ENCODE measurements at regions not wholly inside any gene's neighbourhood (a gene's known extent, or its start where the extent isn't known, plus 50 kb on each side); places are given as distances from the start of the nearest gene placed in this dataset.
"Not testable (repeated sequence)": the region's sequence is repeated elsewhere in the genome, so short reads cannot be mapped to it uniquely, and the experiment has no call there.

- no peak overlapping the region for H3K27ac ChIP-seq
- TF ChIP-seq CTCF (conservative IDR thresholded peaks at IDR 0.05; ENCODE audit: low read depth), result no peak
- ChIA-PET POLR2A (ENCODE audit: low non-redundant PET) (no interaction called here), CTCF (no interaction called here)
- no peak for DNase-seq (ENCODE audit: low spot score)
These were observed 156.2 kb downstream of the CRPPA start for GRCh38 chr7:16264823-16265804.

DNA sequence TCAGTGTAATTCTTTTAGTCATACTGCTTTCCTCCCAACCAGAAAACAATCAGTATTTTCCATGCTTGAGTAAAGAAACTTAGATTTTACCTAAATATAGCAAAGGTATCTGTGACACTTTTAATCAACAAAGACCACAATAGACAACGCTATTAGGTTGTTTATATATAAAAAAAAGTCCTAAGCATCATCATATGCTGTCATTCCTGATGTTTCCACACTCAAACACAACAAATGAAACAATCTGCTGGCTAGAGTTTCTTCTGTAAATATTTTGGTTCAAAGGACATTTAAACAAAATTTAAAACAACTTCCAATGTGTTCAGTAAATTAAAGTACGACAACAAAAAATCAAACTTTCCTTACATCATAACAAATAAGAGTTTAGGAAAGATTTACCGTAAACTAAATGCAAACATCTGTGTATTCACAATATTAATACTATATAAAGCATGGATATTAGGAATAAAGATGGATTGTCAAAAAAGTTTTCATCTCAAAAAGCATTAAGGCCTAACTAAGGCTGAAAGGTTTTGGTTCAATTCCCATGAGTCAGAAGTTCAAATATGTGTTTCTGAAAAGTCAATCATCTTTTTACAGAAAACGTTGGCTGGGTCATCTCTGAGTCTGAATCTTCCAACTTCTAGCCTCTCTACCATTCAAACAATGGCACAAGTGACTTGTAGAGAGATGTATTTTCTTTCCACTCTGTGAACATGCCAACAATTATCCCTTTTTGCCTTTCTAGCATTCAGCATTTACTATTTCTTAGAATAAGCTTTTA lies 157.1 kb downstream of the CRPPA start:
- CTCF ChIA-PET, result no interaction called here
- DNase-seq (ENCODE audit: low spot score), result no peak
- TF ChIP-seq CTCF (conservative IDR thresholded peaks at IDR 0.05; ENCODE audit: low read depth), result no peak
- H3K27ac ChIP-seq, result no peak overlapping the region
- POLR2A ChIA-PET (ENCODE audit: low non-redundant PET), result no interaction called here

- H3K27ac ChIP-seq; DNase-seq (ENCODE audit: low spot score); CTCF ChIA-PET; POLR2A ChIA-PET (ENCODE audit: low non-redundant PET): not testable (repeated sequence)
These were observed 158.0 kb downstream of the CRPPA start for GRCh38 chr7:16263377-16263776.

- TF ChIP-seq CTCF (conservative IDR thresholded peaks at IDR 0.05; ENCODE audit: low read depth), result no peak
- ChIA-PET POLR2A (ENCODE audit: low non-redundant PET) (interaction anchor here (0.5 kb wide), 1 partner anchor 46 kb away, joined by 6 read pairs; no protein-coding TSS in a partner anchor), CTCF (no interaction called here)
- no peak for DNase-seq (ENCODE audit: low spot score)
- H3K27ac ChIP-seq, result no peak overlapping the region
These were observed 159.7 kb downstream of the CRPPA start for GRCh38 chr7:16261654-16262053.

DNA sequence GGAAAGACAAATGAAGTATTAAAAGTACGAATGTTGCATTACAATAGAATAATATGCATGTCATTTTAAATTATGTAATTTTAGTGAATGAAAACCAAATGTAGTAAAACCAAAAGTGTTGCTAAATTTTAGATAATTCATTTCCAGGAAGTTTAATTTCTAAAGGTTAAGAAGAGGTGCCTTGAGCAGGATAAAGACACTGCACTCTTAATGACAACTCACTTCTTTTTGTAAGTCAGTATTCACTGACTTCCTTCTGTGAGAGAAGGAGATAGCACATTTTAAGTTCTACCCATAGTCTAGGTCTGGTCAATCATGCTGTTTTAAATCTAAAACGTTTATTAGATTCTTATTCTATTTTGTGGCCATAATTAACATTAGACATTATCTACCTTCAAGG lies 160.2 kb downstream of the CRPPA start:
- TF ChIP-seq CTCF (conservative IDR thresholded peaks at IDR 0.05; ENCODE audit: low read depth), result no peak
- CTCF ChIA-PET, result no interaction called here
- no peak overlapping the region for H3K27ac ChIP-seq
- POLR2A ChIA-PET (ENCODE audit: low non-redundant PET), result no interaction called here
- no peak for DNase-seq (ENCODE audit: low spot score)

DNA sequence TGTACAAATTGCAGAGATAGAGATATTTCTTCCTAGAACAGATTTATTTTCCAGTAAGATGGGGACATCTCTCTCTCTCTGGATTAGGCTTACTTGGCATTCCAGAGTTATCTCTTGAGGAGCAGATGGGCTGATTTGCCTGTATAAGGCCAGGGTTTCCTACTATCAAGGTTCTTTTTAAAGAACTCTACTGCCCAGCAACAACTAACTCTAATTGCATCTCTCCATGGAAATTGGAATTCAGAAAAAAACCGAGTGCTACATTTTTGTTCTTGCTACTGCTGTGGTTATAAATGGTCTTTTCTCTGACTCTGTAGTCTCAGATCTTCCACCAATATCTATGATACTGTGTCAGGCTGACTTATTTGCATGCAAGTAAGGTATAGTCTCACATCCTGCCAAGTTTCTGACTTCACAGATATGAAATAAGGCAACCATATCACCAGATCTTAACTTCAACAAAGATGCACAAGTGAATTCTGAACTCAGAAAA lies 161.1 kb downstream of the CRPPA start:
- DNase-seq (ENCODE audit: low spot score), result no peak
- ChIA-PET POLR2A (ENCODE audit: low non-redundant PET) (no interaction called here), CTCF (interaction anchor here (0.6 kb wide), 1 partner anchor 954 kb away, joined by 3 read pairs; no protein-coding TSS in a partner anchor)
- TF ChIP-seq CTCF (conservative IDR thresholded peaks at IDR 0.05; ENCODE audit: low read depth), result no peak
- no peak overlapping the region for H3K27ac ChIP-seq

- H3K27ac ChIP-seq; CTCF ChIA-PET; POLR2A ChIA-PET (ENCODE audit: low non-redundant PET); DNase-seq (ENCODE audit: low spot score): not testable (repeated sequence)
These were observed 164.9 kb downstream of the CRPPA start for GRCh38 chr7:16256419-16256818.

DNA sequence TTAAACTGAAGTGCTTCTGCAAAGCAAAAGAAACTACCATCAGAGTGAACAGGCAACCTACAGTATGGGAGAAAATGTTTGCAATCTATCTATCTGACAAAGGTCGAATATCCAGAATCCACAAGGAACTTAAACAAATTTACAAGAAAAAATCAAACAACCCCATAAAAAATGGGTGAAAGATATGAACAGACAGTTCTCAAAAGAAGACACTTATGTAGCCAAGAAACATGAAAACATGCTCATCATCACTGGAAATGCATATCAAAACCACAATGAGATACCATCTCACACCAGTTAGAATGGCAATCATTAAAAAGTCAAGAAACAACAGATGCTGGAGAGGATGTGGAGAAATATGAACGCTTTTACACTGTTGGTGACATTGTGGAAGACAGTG lies 165.4 kb downstream of the CRPPA start:
- CTCF ChIA-PET; POLR2A ChIA-PET (ENCODE audit: low non-redundant PET); DNase-seq (ENCODE audit: low spot score); H3K27ac ChIP-seq: not testable (repeated sequence)

- POLR2A ChIA-PET (ENCODE audit: low non-redundant PET); H3K27ac ChIP-seq; DNase-seq (ENCODE audit: low spot score): not testable (repeated sequence)
- CTCF ChIA-PET, result interaction anchor here (0.6 kb wide), 1 partner anchor 18 kb away, joined by 3 read pairs; no protein-coding TSS in a partner anchor
These were observed 170.7 kb downstream of the CRPPA start for GRCh38 chr7:16250655-16251054.

DNA sequence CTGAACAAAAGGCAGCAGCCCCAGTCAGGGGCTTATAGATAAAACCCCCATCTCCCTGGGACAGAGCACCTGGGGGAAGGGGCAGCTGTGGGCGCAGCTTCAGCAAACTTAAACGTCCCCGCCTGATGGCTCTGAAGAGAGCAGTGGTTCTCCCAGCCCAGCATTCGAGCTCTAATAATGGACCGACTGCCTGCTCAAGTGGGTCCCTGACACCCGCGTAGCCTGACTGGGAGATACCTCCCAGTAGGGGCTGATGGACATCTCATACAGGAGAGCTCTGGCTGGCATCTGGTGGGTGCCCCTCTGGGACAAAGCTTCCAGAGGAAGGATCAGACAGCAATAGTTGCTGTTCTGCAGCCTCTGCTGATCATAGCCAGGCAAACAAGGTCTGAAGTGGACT lies 172.1 kb downstream of the CRPPA start:
- DNase-seq (ENCODE audit: low spot score); H3K27ac ChIP-seq; CTCF ChIA-PET; POLR2A ChIA-PET (ENCODE audit: low non-redundant PET): not testable (repeated sequence)

DNA sequence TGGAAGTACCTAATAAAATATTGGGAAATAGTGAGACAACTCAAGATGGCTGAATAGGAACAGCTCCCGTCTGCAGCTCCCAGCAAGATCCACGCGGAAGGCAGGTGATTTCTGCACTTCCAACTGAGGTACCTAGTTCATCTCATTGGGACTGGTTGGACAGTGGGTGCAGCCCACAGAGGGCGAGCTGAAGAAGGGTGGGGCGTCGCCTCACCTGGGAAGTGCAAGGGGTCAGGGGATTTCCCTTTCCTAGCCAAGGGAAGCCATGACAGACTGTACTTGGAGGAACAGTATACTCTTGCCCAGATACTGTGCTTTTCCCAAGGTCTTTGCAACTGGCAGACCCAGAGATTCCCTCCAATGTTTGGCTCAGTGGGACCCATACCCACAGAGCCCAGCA lies 172.8 kb downstream of the CRPPA start:
- POLR2A ChIA-PET (ENCODE audit: low non-redundant PET); DNase-seq (ENCODE audit: low spot score); CTCF ChIA-PET; H3K27ac ChIP-seq: not testable (repeated sequence)
